NB4 (cell line): ENCODE measurements at regions not wholly inside any gene's neighbourhood (a gene's known extent, or its start where the extent isn't known, plus 50 kb on each side); places are given as distances from the start of the nearest gene placed in this dataset.

Source experiments
- CTCF ChIP-seq: IDR thresholded peaks from one replicate; pipeline ENCODE4 v1.5.1; 2012; ENCODE audit warnings: low read depth, low read length
- MAX ChIP-seq: IDR thresholded peaks from 2 replicates; pipeline ENCODE4 v1.6.1; 2011; ENCODE audit warnings: low read depth, low read length

GRCh38 chr3:82783194-82783593, 1021.7 kb upstream of the GBE1 start:
- TF ChIP-seq CTCF, result no peak
- TF ChIP-seq MAX, result no peak
